ENCODE measurements at regions not wholly inside any gene's neighbourhood (a gene's known extent, or its start where the extent isn't known, plus 50 kb on each side); places are given as distances from the start of the nearest gene placed in this dataset.

DNA sequence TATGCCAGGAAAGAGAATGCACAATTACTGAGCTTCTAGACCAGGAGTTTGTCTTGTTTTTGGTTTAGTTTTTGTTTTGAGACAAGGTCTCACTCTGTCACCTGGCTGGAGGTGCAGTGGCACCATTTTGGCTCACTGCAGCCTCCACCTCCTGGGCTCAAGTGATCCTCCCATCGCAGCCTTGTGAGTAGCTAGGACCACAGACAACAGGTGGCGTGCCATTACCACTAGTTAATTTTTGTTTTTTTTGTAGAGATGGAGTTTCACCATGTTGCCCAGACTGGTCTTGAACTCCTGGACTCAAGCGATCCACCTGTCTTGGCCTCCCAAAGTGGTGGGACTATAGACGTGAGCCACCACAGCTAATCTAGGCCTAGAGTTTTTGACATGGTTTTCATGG, 104.4 kb upstream of the CCDC54 start:
- Histone ChIP-seq H3K27ac (no peak overlapping the region), H3K36me3 (no peaks in the 10 kb centered on the region), H3K4me1 (no peaks in the 10 kb centered on the region), H3K27me3 (no peaks in the 10 kb centered on the region), H3K4me2 (no peak overlapping the region), H3K4me3 (no peak overlapping the region), H4K20me1 (no peaks in the 10 kb centered on the region), H3K9me3 (no peaks in the 10 kb centered on the region), H3K9ac (no peak overlapping the region)
- no peak for TF ChIP-seq Cebpa-rat (IDR thresholded peaks at IDR 0.05)

DNA sequence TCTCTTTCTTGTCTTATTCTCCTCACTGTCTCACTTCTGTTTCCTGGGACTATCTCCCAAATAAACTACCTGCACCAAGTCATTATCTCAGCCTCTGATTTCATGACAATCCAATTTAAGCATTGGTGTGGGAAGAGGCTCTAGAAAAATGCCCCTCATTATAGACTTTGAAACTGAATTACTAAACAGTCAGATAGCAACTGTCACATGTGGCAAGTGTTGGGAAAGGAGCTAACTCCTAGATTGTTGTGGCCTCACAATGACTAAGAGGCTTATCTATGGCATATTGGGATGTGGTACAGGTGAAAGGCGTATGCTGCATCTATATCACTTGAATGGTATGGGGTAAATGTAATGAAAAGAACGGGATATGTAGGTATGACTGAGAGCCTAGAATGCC, 103.5 kb upstream of the CCDC54 start:
- no peaks in the 10 kb centered on the region for H4K20me1 ChIP-seq
- no peak overlapping the region for H3K4me2 ChIP-seq
- no peak for TF ChIP-seq Cebpa-rat (IDR thresholded peaks at IDR 0.05)
- H3K9ac ChIP-seq = no peak overlapping the region
- no peak overlapping the region for H3K27ac ChIP-seq
- H3K36me3 ChIP-seq = no peaks in the 10 kb centered on the region
- no peaks in the 10 kb centered on the region for H3K27me3 ChIP-seq
- no peaks in the 10 kb centered on the region for H3K4me1 ChIP-seq
- H3K4me3 ChIP-seq = no peak overlapping the region
- no peaks in the 10 kb centered on the region for H3K9me3 ChIP-seq

DNA sequence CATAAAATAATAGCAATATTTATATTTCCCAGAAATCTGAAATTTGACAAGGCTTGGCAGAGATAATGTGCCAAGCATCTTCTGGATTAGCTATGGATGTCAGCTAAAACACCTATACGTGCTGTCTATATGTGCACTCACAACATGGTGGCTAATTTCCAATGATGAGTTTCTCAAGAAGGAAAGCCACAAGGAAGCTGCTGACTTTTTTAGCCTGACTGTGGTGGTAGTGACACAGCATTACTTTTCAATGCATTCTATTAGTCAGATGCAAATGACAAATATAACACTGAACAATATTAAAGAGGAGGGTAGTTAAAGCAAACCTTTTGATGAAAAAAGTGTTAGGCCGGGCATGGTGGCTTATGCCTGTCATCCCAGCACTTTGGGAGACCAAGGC, 101.7 kb upstream of the CCDC54 start:
- H3K27ac ChIP-seq = no peak overlapping the region
- no peaks in the 10 kb centered on the region for H3K4me1 ChIP-seq
- no peaks in the 10 kb centered on the region for H4K20me1 ChIP-seq
- H3K9me3 ChIP-seq = no peaks in the 10 kb centered on the region
- H3K4me3 ChIP-seq = no peak overlapping the region
- TF ChIP-seq Cebpa-rat (IDR thresholded peaks at IDR 0.05) = no peak
- H3K9ac ChIP-seq = no peak overlapping the region
- H3K27me3 ChIP-seq = no peaks in the 10 kb centered on the region
- H3K36me3 ChIP-seq = no peaks in the 10 kb centered on the region
- H3K4me2 ChIP-seq = no peak overlapping the region

DNA sequence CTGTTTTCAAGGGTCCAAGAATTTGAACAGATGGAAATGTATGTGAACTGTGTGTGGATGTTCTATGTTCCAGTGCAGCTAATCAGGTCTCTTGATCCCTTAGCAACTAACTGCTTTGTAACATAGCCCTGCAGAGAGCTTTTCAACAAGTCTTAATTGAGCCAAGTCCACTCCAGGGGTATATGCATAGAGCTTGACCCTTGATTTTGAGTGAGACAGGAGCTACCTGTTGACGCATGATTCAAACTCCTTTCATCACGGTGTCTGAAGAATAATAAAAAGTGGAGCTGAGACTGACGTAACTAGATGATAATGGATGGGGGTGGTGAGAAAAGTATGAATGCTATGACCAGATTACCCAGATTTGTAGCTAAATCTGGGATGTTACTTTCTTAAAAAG, 93.3 kb upstream of the CCDC54 start:
- Histone ChIP-seq H3K9ac (no peak overlapping the region), H3K9me3 (no peaks in the 10 kb centered on the region), H3K36me3 (no peaks in the 10 kb centered on the region), H3K27me3 (no peaks in the 10 kb centered on the region), H4K20me1 (no peaks in the 10 kb centered on the region), H3K4me2 (no peak overlapping the region), H3K27ac (no peak overlapping the region), H3K4me1 (no peaks in the 10 kb centered on the region), H3K4me3 (no peak overlapping the region)
- no peak for TF ChIP-seq Cebpa-rat (IDR thresholded peaks at IDR 0.05)

DNA sequence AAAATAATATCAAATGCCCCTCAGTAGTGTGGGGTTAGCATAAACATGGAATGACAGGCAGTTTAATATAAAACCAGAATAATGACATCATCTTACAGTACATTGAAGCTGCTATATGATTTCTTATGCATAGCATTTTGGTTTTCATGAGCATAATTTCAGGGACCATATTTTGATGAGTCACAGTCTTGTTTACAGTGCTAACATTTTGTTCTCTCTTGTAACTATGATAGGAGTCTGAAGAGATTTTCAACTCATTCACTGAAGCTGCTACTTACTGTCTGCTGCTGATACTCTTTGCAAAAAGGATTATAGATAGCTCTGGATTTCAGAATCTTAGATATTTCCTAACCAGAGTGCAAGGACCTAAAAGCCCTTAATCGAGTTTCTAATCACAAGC, 92.6 kb upstream of the CCDC54 start:
- H4K20me1 ChIP-seq = no peaks in the 10 kb centered on the region
- no peak overlapping the region for H3K9ac ChIP-seq
- TF ChIP-seq Cebpa-rat (IDR thresholded peaks at IDR 0.05) = no peak
- no peak overlapping the region for H3K4me3 ChIP-seq
- H3K4me1 ChIP-seq = no peaks in the 10 kb centered on the region
- H3K36me3 ChIP-seq = no peaks in the 10 kb centered on the region
- no peak overlapping the region for H3K27ac ChIP-seq
- no peak overlapping the region for H3K4me2 ChIP-seq
- no peaks in the 10 kb centered on the region for H3K9me3 ChIP-seq
- H3K27me3 ChIP-seq = no peaks in the 10 kb centered on the region

DNA sequence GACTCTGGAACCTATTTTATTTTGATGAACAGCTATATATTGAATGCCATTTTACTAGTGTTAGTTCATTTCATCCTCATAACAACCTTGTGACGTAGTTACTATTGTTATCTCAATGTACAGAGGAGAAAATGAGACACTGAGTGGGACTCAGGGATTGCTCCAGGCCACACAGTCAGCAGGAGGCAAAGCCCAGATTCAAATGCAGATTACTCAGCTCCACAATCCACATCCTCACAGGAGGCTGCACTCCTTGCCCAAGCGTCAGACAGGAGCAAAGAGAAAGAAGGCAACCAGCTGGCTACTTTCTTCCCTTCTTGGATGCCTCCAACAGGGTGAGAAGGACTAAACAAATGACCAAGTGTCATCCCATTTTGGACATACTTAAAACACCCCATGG, 92.0 kb upstream of the CCDC54 start:
- H3K4me2 ChIP-seq = no peak overlapping the region
- H4K20me1 ChIP-seq = no peaks in the 10 kb centered on the region
- H3K4me1 ChIP-seq = no peaks in the 10 kb centered on the region
- H3K9me3 ChIP-seq = no peaks in the 10 kb centered on the region
- H3K9ac ChIP-seq = no peak overlapping the region
- H3K27me3 ChIP-seq = no peaks in the 10 kb centered on the region
- H3K27ac ChIP-seq = no peak overlapping the region
- H3K36me3 ChIP-seq = no peaks in the 10 kb centered on the region
- no peak for TF ChIP-seq Cebpa-rat (IDR thresholded peaks at IDR 0.05)
- H3K4me3 ChIP-seq = no peak overlapping the region

DNA sequence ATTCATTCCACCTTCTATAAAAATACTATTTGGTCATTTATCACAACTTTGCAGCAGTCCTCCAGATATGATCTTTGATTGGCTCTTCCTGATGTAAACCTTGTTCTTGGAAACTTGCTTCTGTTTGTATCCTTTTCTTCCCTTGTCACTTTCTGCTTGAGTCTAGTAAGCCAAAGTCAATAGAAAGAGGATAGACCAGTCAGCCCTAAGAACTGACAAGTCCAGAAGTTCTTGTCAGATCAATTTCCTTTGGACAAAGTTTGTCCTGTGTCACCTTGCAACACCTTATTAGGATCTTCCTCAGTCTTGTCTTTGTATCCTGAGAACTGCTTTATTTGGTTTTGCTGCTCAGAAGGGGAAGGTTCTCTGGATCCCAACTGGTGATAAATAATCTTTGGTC, 87.9 kb upstream of the CCDC54 start:
- Histone ChIP-seq H3K4me3 (no peak overlapping the region), H3K9me3 (no peaks in the 10 kb centered on the region), H3K4me1 (no peaks in the 10 kb centered on the region), H4K20me1 (no peaks in the 10 kb centered on the region), H3K36me3 (no peaks in the 10 kb centered on the region), H3K4me2 (no peak overlapping the region), H3K27ac (no peak overlapping the region), H3K9ac (no peak overlapping the region), H3K27me3 (no peaks in the 10 kb centered on the region)
- no peak for TF ChIP-seq Cebpa-rat (IDR thresholded peaks at IDR 0.05)

DNA sequence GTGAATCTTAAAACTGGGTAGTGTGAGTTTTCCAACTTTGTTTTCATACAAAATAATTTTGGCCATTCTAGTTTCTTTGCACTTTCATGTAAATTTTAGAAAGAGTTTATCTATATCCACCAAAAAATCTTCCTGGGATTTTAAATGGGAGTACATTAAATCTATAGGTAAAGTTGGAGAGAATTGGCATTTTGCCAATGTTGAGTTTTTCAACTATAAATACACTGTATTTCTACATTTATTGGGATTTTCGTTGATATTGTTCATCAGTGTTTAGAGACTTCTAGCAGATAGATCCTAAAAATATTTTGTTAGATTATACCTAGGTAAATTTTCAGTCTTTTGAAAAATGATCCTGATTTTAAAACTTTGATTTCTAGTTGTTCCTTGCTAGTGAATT, 83.1 kb upstream of the CCDC54 start:
- H4K20me1 ChIP-seq = no peaks in the 10 kb centered on the region
- no peak overlapping the region for H3K9ac ChIP-seq
- no peak overlapping the region for H3K4me2 ChIP-seq
- no peaks in the 10 kb centered on the region for H3K9me3 ChIP-seq
- no peaks in the 10 kb centered on the region for H3K4me1 ChIP-seq
- H3K27ac ChIP-seq = no peak overlapping the region
- no peaks in the 10 kb centered on the region for H3K36me3 ChIP-seq
- TF ChIP-seq Cebpa-rat (IDR thresholded peaks at IDR 0.05) = no peak
- H3K27me3 ChIP-seq = no peaks in the 10 kb centered on the region
- H3K4me3 ChIP-seq = no peak overlapping the region

DNA sequence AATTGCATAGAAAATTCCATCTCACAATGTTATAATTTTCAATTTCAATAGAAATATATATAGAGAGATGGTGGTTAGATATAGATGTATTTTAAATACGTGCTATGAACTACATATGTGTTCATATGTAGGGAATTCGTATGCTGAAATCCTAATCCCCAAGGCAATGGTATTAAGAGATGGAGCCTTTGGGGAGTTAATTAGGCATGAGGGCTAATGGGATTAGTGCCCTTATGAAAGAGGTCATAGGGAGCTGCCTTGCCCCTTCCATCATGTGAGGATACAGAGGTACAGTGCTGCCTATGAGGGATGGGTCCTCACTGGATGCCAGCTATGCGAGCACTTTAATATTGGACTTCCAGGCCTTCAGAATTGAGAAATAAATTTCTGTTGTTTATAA, 79.6 kb upstream of the CCDC54 start:
- Histone ChIP-seq H3K4me3 (no peak overlapping the region), H3K27me3 (no peaks in the 10 kb centered on the region), H3K9me3 (no peaks in the 10 kb centered on the region), H3K4me2 (no peak overlapping the region), H3K36me3 (no peaks in the 10 kb centered on the region), H4K20me1 (no peaks in the 10 kb centered on the region), H3K27ac (no peak overlapping the region), H3K4me1 (no peaks in the 10 kb centered on the region), H3K9ac (no peak overlapping the region)
- TF ChIP-seq Cebpa-rat (IDR thresholded peaks at IDR 0.05) = no peak

DNA sequence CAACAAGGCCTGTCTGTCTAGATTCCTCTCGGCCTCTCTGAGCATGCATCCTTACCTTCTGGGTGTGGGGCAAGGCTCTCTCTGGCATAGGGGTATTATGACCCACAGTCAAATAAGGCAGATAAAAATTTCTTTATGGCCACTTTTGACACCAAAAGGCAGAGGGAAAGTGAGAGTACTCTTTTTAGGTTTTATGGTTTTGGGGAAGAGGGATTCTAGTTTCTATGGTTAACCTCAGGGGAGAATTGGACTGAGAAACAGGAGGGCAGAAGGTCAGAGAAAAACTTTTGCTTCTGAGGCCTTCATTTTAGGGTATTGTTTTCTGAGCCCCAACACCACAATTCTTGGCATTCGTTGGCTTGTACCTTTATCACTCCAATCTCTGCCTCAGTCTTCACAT, 70.0 kb upstream of the CCDC54 start:
- H3K4me2 ChIP-seq = no peak overlapping the region
- H3K36me3 ChIP-seq = no peaks in the 10 kb centered on the region
- no peak overlapping the region for H3K4me3 ChIP-seq
- no peaks in the 10 kb centered on the region for H3K27me3 ChIP-seq
- no peak overlapping the region for H3K27ac ChIP-seq
- TF ChIP-seq Cebpa-rat (IDR thresholded peaks at IDR 0.05) = no peak
- H3K9ac ChIP-seq = no peak overlapping the region
- H4K20me1 ChIP-seq = no peaks in the 10 kb centered on the region
- no peaks in the 10 kb centered on the region for H3K9me3 ChIP-seq
- H3K4me1 ChIP-seq = peaks cover 9% of the 10 kb centered on the region; the same call in 1 of the 2 replicates

DNA sequence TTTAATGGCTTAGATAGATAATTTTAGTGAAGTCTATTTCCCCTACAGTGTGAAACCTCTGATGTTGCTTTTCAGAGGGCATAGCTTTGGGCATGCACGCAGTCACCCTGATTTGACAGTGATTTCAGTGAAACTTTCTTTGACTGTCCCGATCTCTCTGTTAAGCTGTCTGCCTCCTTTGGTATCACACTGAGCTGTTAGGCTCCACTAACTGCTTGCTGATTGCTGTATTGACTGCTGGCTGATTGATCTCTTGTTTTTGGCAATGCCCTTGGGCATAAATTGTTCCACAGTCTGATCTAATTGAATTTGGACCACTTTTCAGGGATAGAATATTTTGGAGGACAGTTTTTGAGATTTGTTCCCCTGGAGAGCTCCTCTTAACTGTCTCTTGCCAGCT, 68.5 kb upstream of the CCDC54 start:
- no peak for TF ChIP-seq Cebpa-rat (IDR thresholded peaks at IDR 0.05)
- H4K20me1 ChIP-seq = no peaks in the 10 kb centered on the region
- no peak overlapping the region for H3K27ac ChIP-seq
- no peaks in the 10 kb centered on the region for H3K9me3 ChIP-seq
- no peak overlapping the region for H3K4me2 ChIP-seq
- H3K4me1 ChIP-seq = peaks cover 9% of the 10 kb centered on the region; the same call in 1 of the 2 replicates
- H3K36me3 ChIP-seq = no peaks in the 10 kb centered on the region
- H3K4me3 ChIP-seq = no peak overlapping the region
- H3K27me3 ChIP-seq = no peaks in the 10 kb centered on the region
- no peak overlapping the region for H3K9ac ChIP-seq

Measured in BLaER1 (cell line).